AG09319 (cell line): ENCODE measurements at regions not wholly inside any gene's neighbourhood (a gene's known extent, or its start where the extent isn't known, plus 50 kb on each side); places are given as distances from the start of the nearest gene placed in this dataset.
"Not testable (repeated sequence)": the region's sequence is repeated elsewhere in the genome, so short reads cannot be mapped to it uniquely, and the experiment has no call there.

Experiments used
- DNase-seq: peaks from one replicate; pipeline ENCODE4 v3.0.0-alpha.2; 2010; ENCODE audit warnings: low read depth; ENCODE audit errors: extremely low read depth
- TF ChIP-seq, protein P1 (sequence below): IDR thresholded peaks from 2 replicates; pipeline ENCODE4 v1.5.1; 2011; ENCODE audit warnings: low read depth, mild to moderate bottlenecking, inconsistent platforms, low read length, moderate library complexity

DNA sequence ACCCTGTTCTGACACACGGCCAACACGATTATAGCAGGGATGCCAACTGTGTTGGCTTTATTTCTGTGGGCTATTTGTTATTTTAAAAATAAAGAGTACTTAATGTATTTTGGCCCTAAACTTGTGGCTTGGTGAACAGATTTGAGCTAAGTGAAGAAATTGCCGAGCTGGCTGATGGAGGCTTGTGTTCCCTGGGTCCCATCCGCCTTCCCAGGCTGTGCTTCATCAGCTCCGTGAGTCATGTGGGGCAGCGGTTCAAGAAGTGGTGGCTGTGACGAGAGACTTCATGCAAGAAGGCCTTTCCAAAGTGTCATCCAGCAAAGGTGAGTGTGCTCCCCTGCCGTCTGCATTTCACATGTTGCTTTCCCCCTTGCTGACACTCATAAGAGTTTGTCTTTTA lies 73.6 kb upstream of the NCK2 start:
- TF ChIP-seq, protein P1, sequence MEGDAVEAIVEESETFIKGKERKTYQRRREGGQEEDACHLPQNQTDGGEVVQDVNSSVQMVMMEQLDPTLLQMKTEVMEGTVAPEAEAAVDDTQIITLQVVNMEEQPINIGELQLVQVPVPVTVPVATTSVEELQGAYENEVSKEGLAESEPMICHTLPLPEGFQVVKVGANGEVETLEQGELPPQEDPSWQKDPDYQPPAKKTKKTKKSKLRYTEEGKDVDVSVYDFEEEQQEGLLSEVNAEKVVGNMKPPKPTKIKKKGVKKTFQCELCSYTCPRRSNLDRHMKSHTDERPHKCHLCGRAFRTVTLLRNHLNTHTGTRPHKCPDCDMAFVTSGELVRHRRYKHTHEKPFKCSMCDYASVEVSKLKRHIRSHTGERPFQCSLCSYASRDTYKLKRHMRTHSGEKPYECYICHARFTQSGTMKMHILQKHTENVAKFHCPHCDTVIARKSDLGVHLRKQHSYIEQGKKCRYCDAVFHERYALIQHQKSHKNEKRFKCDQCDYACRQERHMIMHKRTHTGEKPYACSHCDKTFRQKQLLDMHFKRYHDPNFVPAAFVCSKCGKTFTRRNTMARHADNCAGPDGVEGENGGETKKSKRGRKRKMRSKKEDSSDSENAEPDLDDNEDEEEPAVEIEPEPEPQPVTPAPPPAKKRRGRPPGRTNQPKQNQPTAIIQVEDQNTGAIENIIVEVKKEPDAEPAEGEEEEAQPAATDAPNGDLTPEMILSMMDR = no peak
- DNase-seq = no peak

DNA sequence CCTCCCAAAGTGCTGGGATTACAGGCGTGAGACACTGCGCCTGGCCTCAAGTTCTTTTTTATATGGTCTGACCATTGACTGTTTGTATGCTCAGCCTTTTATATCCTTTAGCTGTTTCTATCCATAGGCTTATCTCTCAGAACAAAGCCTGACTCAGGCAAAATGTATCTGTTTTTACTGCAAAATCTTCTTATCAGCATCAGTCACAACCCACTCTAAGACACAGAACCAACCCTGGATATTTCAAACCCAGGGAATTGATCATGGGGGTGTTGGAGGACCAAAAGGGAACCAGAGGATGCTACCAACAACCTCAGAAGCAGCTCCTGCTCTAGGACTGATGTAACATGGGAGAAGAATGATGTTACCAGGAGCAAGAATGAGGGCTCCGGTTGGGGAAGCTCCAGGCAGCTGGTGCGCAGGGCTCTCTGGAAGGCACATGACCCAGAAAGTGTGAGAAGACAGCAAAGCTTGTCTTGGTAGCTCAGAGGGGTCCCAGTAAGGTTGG lies 75.3 kb upstream of the NCK2 start:
- no peak for DNase-seq

DNA sequence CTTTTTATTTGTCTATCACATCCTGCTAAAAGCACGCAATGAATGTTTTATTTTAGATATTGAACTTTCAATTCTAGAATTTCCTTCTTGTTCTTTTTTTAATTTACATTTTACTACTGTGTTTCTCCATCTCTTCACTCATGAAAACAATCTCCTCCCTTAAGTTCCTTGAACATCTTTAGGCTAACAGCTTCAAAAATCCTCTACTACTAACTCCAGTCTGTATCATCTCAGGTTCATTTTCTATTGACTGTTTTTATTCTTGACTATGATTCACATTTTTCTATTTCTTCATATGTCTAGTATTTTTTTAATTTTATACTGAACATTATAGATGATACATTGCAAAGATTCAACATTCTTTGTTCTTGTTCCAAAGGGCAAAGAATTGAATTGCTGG lies 79.2 kb upstream of the NCK2 start:
- TF ChIP-seq, protein P1 = no peak
- DNase-seq = no peak

More for the DNA sequence above, 75.3 kb upstream of the NCK2 start:
- TF ChIP-seq, protein P1 = no peak

DNA sequence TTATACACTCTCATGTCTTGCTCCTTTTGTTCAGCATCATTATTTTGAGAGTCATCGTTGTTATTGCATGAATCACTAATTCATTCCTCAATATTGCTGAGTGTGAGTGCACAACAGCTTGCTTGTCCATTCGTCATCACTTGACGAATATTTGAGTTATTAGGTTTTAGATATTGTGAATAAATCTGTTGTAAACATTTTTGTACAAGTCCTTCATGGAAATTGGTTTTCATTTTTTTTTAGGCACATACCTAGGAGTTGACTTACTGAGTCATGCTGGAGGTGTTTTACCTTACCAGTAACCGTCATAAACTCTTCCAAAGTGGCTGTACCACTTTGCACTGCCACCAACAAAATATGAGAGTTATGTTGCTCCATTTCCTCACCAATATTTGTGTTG lies 84.2 kb upstream of the NCK2 start:
- TF ChIP-seq, protein P1 = no peak
- no peak for DNase-seq

DNA sequence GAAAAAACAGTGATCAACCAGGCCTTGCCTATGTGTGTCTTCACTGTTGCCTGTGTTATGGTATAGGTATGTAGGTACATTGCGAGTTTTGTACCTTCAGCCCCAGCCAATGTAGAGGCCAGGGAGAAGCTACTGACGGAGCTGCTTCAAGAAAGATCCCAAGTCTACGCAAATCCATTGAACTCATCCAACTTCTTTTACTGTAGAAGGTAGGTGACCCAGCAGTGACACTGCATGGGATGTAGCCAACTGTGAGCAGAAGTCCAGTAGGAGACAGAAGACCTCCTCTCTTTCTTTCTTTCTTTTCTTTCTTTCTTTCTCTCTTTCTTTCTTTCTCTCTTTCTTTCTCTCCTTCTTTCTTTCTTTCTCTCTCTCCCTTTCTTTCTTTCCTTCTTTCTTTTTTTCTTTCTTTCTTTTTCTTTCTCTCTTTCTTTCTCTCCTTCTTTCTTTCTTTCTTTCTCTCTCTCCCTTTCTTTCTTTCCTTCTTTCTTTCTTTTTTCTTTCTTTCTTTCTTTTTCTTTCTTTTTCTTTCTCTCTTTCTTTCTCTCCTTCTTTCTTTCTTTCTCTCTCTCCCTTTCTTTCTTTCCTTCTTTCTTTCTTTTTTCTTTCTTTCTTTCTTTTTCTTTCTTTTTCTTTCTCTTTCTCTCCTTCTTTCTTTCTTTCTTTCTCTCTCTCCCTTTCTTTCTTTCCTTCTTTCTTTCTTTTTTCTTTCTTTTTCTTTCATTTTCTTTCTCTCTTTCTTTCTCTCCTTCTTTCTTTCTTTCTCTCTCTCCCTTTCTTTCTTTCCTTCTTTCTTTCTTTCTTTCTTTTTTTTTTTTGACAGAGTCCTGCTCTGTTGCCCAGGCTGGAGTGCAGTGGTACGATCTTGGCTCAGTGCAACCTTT lies 88.7 kb upstream of the NCK2 start:
- not testable (repeated sequence) for DNase-seq

DNA sequence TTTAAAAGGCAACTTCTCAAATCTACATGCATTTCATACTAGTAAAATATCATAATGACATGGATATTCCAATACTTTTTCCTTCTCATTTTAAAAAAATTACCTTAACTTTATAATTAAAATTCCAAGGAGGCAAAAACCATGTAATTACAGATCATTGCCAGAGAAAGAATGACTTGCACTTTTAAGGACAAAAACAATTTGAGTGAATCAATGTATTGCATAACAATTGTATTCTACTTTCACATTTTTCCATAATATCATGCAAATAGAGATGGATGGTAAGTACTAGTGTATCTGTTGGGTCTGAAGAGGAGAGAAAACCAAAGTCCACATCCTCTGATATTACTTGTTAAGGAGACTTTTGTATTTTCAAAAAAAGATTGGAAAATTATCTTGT lies 89.5 kb upstream of the NCK2 start:
- no peak for DNase-seq
- TF ChIP-seq, protein P1 = no peak

DNA sequence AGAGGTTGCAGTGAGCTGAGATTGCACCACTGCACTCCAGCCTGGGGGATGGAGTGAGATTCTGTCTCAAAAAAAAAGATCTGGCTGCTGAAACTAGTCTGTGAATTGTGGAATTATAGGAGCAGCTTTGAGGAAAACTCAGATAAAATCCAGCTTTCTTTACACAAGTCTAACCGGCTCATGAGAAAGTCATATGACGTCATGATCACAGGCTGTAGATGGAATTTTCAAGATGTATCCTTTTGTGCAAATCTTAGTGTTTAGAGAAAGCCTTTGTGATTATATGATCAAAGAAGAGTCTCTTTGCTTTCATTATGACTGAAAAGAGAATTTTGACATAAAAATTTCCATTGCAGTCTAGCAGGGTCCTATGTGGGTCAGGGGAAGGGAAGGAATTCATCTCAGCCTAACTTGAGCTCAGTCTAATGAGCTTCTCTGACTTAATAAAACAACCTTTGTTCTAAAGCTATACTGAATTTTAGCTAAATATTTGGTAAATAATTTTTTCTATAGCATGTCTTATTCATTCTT lies 90.2 kb upstream of the NCK2 start:
- TF ChIP-seq, protein P1 = no peak
- no peak for DNase-seq
